ENCODE measurements at regions not wholly inside any gene's neighbourhood (a gene's known extent, or its start where the extent isn't known, plus 50 kb on each side); places are given as distances from the start of the nearest gene placed in this dataset.

DNA sequence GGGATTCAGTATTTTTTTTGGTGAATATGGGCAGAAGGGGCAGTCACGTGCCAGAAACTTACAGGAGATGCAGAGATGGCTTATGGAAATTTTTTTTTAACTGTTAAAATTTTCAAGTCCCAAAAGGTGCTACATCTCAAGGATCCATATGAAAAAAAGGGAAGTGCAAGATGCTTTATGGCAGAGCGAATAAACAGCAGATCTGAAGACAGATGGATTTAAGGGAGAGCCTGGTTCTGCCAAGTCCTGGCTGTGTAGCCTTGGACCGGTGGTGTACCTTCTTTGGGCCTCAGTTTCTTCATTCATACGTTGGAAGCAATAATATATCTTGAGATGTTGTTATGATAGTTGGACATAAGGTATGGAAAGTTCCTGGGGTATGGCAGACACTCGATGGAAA is 91.5 kb upstream of the ARRDC4 start:
- no peak overlapping the region for H3K4me3 Mint-ChIP-seq
- no peaks in the 10 kb centered on the region for H3K36me3 Mint-ChIP-seq (ENCODE audit: low read depth)
- no peaks in the 10 kb centered on the region for H3K9me3 Mint-ChIP-seq
- no peak for DNase-seq
- intact Hi-C loops (cut with micrococcal nuclease), result no loop called here
- H3K27ac Mint-ChIP-seq, result no peak overlapping the region
- CTCF ChIA-PET, result no interaction called here
- H3K4me1 Mint-ChIP-seq (ENCODE audit: low read depth), result no peaks in the 10 kb centered on the region
- H3K27me3 Mint-ChIP-seq (ENCODE audit: low read depth), result peaks cover 25% of the 10 kb centered on the region

DNA sequence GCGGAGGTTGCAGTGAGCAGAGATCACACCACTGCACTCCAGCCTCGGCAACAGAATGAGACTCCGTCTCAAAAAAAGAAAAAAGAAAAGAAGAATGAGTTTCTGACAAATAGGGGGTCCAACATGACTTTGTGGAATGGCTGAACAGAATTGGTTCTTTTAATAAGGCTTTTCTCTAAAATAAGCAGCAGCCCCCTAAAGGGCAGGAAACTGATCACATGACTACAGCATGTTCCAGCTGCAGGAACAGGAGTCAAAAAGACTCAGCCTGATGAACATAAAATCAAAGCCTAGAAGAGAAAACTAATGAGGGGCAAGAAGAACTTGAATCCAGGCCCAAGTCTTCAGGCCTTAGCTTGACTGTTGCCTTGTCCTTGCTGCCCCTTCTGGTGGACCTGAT is 89.7 kb upstream of the ARRDC4 start:
- DNase-seq, result no peak
- no peaks in the 10 kb centered on the region for H3K36me3 Mint-ChIP-seq (ENCODE audit: low read depth)
- no peak overlapping the region for H3K4me3 Mint-ChIP-seq
- intact Hi-C loops (cut with micrococcal nuclease), result no loop called here
- H3K9me3 Mint-ChIP-seq, result no peaks in the 10 kb centered on the region
- no peak overlapping the region for H3K27ac Mint-ChIP-seq
- peaks cover 18% of the 10 kb centered on the region for H3K27me3 Mint-ChIP-seq (ENCODE audit: low read depth)
- H3K4me1 Mint-ChIP-seq (ENCODE audit: low read depth), result no peaks in the 10 kb centered on the region
- CTCF ChIA-PET, result no interaction called here

DNA sequence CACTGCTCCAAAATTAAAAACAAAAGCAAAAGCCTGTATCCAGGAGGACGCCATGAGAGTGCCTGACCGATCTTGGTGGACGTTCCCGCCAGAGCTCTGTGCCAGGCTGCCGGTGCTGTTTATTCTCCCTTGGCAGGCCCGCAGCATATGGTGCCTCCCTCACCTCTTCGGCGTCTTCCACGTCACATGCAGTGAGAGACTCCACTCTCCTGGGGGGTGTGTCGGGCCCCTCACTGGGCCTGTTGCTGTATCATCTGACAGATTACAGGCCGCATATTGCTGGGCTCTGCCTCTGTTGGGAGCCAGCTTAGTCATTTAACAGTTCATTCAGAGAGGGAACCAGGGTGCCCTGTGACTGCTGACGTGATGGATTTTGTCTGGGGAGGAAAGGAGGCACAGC is 86.4 kb upstream of the ARRDC4 start:
- H3K9me3 Mint-ChIP-seq, result no peaks in the 10 kb centered on the region
- no peaks in the 10 kb centered on the region for H3K36me3 Mint-ChIP-seq (ENCODE audit: low read depth)
- no peak overlapping the region for H3K27ac Mint-ChIP-seq
- CTCF ChIA-PET, result no interaction called here
- H3K27me3 Mint-ChIP-seq (ENCODE audit: low read depth), result peaks cover 18% of the 10 kb centered on the region
- intact Hi-C loops (cut with micrococcal nuclease), result no loop called here
- no peak overlapping the region for H3K4me3 Mint-ChIP-seq
- peaks cover 3% of the 10 kb centered on the region for H3K4me1 Mint-ChIP-seq (ENCODE audit: low read depth)
- DNase-seq, result no peak

DNA sequence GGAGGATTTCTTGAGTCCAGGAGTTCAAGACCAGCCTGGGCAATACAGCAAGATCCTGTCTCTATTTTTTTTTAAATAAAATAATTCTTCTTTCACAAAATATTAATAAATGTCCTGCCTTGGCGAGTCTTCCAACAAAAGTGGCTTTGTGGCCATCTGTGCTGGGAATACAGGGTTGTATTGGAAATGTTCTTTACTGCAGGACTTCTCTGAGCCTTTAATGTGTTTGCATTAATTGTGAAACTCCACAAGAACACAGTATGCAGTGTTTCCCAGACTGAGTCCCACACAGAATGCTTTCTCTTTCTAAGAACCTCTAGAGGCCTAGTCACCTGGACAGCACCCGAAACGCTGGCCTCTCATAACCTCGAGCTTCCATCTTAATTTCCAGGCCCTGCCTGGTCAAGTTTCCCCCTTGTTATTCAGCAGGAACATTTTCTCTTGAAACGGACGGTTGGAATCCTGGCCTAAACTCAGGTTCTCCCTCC is 85.4 kb upstream of the ARRDC4 start:
- H3K4me3 Mint-ChIP-seq, result peak overlapping the region; percentile 11
- no peak for DNase-seq
- CTCF ChIA-PET, result no interaction called here
- H3K4me1 Mint-ChIP-seq (ENCODE audit: low read depth), result peaks cover 3% of the 10 kb centered on the region
- intact Hi-C loops (cut with micrococcal nuclease), result no loop called here
- H3K27ac Mint-ChIP-seq, result no peak overlapping the region
- H3K27me3 Mint-ChIP-seq (ENCODE audit: low read depth), result peaks cover 20% of the 10 kb centered on the region
- no peaks in the 10 kb centered on the region for H3K36me3 Mint-ChIP-seq (ENCODE audit: low read depth)
- H3K9me3 Mint-ChIP-seq, result no peaks in the 10 kb centered on the region

DNA sequence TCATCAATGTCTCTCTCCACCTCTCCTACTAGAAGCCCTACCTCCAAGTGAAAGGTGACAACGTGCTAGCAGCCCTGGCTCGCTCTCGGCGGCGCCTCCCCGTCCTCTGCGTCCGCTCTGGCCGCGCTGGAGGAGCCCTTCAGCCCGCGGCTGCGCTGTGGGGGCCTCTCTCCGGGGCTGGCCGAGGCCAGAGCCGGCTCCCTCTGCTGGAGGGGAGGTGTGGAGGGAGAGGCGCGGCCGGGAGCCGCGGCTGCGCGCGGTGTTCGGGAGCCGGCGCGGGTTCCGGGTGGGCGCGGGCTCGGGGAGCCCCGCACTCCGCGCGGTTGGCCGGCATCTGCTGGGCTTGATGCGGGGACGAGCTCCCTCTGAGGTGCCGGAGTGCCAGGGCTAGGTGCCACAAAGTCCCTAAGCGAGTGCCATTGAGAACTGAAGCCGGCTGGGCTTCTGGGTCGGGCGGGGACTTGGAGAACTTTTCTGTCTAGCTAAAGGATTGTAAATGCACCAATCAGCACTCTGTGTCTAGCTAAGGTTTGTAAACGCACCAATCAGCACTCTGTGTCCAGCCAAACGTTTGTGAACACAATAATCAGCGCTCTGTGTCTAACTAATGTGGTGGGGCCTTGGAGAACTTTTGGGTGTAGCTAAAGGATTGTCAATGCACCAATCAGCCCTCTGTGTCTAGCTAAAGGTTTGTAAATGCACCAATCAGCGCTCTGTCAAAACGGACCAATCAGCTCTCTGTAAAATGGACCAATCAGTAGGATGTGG is 84.8 kb upstream of the ARRDC4 start:
- H3K27ac Mint-ChIP-seq, result no peak overlapping the region
- peaks cover 21% of the 10 kb centered on the region for H3K27me3 Mint-ChIP-seq (ENCODE audit: low read depth)
- CTCF ChIA-PET, result no interaction called here
- H3K4me3 Mint-ChIP-seq, result peak overlapping the region; percentile 11
- DNase-seq, result peak; percentile 4
- H3K9me3 Mint-ChIP-seq, result no peaks in the 10 kb centered on the region
- peaks cover 3% of the 10 kb centered on the region for H3K4me1 Mint-ChIP-seq (ENCODE audit: low read depth)
- intact Hi-C loops (cut with micrococcal nuclease), result no loop called here
- no peaks in the 10 kb centered on the region for H3K36me3 Mint-ChIP-seq (ENCODE audit: low read depth)

DNA sequence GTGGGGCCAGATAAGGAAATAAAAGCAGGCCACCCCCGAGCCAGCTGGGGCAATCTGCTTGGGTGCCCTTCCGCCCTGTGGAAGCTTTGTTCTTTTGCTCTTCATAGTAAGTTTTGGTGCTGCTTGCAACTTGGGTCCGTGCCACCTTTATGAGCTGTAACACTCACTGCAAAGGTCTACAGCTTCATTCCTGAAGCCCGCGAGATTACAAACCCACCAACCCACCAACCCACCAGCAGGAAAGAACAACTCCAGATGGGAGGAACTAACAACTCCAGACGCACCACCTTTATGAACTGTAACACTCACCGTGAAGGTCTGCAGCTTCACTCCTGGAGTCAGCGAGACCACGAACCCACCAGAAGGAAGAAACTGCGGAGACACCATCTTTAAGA is 84.2 kb upstream of the ARRDC4 start:
- DNase-seq, result no peak
- no peak overlapping the region for H3K4me3 Mint-ChIP-seq
- CTCF ChIA-PET, result no interaction called here
- H3K27ac Mint-ChIP-seq, result no peak overlapping the region
- peaks cover 3% of the 10 kb centered on the region for H3K4me1 Mint-ChIP-seq (ENCODE audit: low read depth)
- no peaks in the 10 kb centered on the region for H3K9me3 Mint-ChIP-seq
- intact Hi-C loops (cut with micrococcal nuclease), result no loop called here
- peaks cover 21% of the 10 kb centered on the region for H3K27me3 Mint-ChIP-seq (ENCODE audit: low read depth)
- no peaks in the 10 kb centered on the region for H3K36me3 Mint-ChIP-seq (ENCODE audit: low read depth)

DNA sequence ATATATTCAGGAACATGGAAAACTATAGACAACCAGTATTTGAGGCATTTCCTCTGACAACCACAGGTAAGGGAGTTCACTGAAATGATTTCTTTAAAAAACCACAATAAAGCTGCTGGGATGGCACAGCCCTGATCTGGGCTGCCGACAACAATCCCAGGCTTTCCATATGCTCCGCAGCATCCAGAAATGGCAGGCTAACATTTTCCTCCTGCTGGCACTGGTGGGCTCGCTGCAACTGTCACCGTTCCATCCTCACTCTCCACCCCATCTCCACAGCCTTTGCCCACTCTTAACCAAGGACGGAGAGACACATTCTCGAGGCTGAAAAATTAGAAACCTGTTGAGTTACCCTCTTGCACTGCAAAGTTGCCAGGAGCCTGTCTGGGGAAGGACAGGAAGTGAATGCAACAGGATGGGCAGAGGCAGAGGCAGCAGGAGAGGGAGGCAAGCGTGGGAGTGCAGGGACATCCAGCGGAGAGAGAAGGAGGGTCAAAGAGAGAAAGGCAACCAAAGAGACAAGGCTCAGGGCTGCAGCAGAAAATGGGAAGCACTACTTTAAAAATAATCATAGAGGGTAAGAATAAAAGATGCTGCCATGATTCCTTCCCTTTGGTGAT is 79.0 kb upstream of the ARRDC4 start:
- H3K27me3 Mint-ChIP-seq (ENCODE audit: low read depth), result peaks cover 23% of the 10 kb centered on the region
- H3K4me3 Mint-ChIP-seq, result no peak overlapping the region
- H3K9me3 Mint-ChIP-seq, result no peaks in the 10 kb centered on the region
- CTCF ChIA-PET, result no interaction called here
- peaks cover under 1% of the 10 kb centered on the region for H3K4me1 Mint-ChIP-seq (ENCODE audit: low read depth)
- no peak for DNase-seq
- intact Hi-C loops (cut with micrococcal nuclease), result no loop called here
- no peaks in the 10 kb centered on the region for H3K36me3 Mint-ChIP-seq (ENCODE audit: low read depth)
- no peak overlapping the region for H3K27ac Mint-ChIP-seq

DNA sequence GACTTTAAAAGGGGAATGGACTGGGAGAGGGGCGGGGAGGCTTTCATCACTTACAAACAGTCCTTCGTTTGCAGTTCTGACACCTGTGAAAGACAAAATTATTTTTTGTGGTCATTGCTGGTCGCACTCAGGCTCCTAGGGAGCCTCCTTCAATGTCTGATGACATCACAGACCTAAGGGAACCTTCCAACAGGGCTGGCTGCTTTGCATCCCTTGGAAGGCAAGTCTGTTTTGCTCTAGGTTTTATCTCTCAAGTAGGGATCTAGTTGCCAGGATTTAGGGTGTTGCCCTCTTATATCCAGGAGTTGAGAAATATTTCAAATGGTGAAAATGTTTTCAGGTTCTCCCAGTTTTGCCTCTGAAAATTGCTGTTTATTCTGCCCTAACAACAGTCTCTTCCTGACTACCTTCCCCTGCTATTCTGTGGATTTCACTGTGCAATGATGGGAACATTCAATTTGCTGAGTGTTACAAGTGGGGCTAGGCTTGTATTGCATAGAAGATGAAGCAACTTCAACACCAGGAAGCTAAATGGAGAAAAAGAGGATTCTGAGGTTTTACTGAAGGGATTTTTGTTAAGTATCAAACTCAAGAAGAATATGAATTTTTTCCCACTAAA is 75.9 kb upstream of the ARRDC4 start:
- Mint-ChIP-seq H3K27ac (no peak overlapping the region), H3K36me3 (ENCODE audit: low read depth) (no peaks in the 10 kb centered on the region), H3K4me3 (no peak overlapping the region), H3K9me3 (no peaks in the 10 kb centered on the region), H3K27me3 (ENCODE audit: low read depth) (peaks cover 18% of the 10 kb centered on the region), H3K4me1 (ENCODE audit: low read depth) (no peaks in the 10 kb centered on the region)
- no peak for DNase-seq
- CTCF ChIA-PET, result no interaction called here
- intact Hi-C loops (cut with micrococcal nuclease), result no loop called here

DNA sequence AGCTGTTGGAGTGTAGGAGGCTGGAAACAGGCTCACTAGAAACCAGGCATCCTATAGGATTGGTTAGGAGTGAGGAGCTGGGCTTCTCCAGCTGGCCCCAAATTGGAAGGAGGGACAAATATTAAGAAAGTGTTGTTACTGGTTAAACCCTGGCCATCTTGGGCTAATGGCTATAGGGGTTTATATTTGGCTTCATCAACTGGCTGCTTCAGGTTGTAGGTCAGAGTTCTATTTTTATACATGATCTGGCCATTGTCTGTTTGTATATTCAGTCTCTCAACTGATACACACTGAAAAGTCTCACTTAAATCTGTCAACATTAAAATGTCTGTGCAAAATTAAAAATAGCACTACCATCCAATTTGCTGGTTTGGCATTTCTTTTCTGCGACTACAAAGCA is 70.2 kb upstream of the ARRDC4 start:
- H3K27ac Mint-ChIP-seq, result no peak overlapping the region
- peaks cover 31% of the 10 kb centered on the region for H3K27me3 Mint-ChIP-seq (ENCODE audit: low read depth)
- no peaks in the 10 kb centered on the region for H3K9me3 Mint-ChIP-seq
- CTCF ChIA-PET, result interaction anchor here (1.1 kb wide), 1 partner anchor 16 kb away, joined by 3 read pairs; no protein-coding TSS in a partner anchor
- intact Hi-C loops (cut with micrococcal nuclease), result no loop called here
- H3K4me3 Mint-ChIP-seq, result no peak overlapping the region
- DNase-seq, result no peak
- no peaks in the 10 kb centered on the region for H3K4me1 Mint-ChIP-seq (ENCODE audit: low read depth)
- no peaks in the 10 kb centered on the region for H3K36me3 Mint-ChIP-seq (ENCODE audit: low read depth)

DNA sequence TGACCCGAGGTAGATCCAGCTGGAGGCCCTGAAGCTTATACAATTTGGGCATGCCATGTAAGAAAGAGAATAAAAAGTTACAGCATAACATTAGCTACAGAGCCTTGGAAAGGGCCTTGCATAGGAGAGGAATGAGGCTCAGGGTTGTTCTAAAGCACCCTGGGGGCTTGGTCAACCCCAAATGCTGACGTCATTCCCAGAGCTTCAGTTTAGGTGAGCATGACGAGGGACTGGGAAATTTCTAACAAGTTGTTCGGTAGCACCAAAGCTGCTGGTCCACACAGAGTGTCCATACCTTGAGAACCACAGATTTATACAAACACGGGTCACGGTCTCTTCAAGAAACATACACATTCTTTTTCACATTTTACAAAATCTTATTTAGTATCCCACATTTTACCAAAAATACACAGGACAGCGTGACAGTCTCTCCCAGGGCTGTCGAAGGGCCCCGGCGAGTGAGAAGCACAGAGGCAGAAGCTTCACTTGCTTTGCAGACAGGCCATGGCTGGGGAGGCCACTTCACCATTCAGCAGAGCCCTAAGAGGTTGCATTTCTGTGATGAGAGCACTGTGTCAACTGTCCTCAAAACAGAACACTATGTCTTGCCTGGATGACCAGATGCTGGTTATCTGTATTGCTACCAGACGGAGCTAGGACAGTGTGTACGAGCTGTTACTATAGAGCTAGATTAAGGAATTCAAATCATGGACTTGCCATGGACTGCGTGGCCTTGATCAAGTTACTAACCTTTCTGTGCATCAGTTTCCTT is 68.2 kb upstream of the ARRDC4 start:
- H3K36me3 Mint-ChIP-seq (ENCODE audit: low read depth), result no peaks in the 10 kb centered on the region
- no peak overlapping the region for H3K27ac Mint-ChIP-seq
- H3K4me3 Mint-ChIP-seq, result no peak overlapping the region
- H3K4me1 Mint-ChIP-seq (ENCODE audit: low read depth), result no peaks in the 10 kb centered on the region
- CTCF ChIA-PET, result interaction anchor here (0.7 to 2.3 kb wide), 3 partner anchors 13 to 530 kb away, joined by 3 to 5 read pairs (median 3); no protein-coding TSS in a partner anchor
- peaks cover 32% of the 10 kb centered on the region for H3K27me3 Mint-ChIP-seq (ENCODE audit: low read depth)
- DNase-seq, result no peak
- intact Hi-C loops (cut with micrococcal nuclease), result no loop called here
- no peaks in the 10 kb centered on the region for H3K9me3 Mint-ChIP-seq

DNA sequence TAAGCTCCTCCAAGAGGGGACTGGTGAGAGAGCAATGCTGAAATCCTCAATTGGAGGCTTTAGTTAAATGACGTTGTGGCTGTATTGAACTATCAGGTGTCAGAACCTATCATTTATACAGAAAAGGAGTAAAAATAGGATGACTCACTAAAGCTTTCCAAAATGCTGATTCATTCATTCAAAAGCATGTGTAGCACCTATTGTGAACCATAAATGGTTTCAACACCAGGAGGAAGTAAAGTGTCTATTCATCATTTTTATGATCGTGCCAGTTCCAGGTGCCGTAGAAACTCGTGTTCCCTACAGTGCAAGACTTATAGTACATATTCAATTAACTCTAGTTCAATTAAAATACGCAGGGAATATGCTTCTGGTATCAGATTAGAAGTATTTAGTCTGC is 66.5 kb upstream of the ARRDC4 start:
- H3K36me3 Mint-ChIP-seq (ENCODE audit: low read depth), result no peaks in the 10 kb centered on the region
- no peak overlapping the region for H3K27ac Mint-ChIP-seq
- no peaks in the 10 kb centered on the region for H3K9me3 Mint-ChIP-seq
- no peak overlapping the region for H3K4me3 Mint-ChIP-seq
- DNase-seq, result no peak
- H3K4me1 Mint-ChIP-seq (ENCODE audit: low read depth), result no peaks in the 10 kb centered on the region
- CTCF ChIA-PET, result no interaction called here
- H3K27me3 Mint-ChIP-seq (ENCODE audit: low read depth), result peaks cover 27% of the 10 kb centered on the region
- intact Hi-C loops (cut with micrococcal nuclease), result no loop called here

DNA sequence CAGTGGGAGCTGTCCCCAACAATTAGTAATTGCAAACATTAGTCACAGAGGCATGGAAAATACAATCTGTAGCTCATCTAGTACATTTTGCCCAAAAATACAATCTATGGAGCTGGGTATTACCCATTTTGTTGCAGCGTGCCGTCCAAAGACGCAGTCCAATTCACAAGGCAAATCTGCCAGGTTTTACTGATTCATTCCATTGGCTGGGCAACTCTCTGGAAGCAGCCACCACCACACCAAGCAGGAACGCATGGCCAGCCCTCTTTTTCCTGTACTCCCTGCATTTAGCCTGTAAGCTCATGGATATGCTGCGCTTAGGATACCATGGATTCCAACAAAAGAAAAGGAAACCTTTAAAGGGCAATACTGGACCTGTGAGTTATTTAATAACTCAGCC is 60.5 kb upstream of the ARRDC4 start:
- Mint-ChIP-seq H3K4me1 (ENCODE audit: low read depth) (no peaks in the 10 kb centered on the region), H3K27me3 (ENCODE audit: low read depth) (peaks cover 36% of the 10 kb centered on the region), H3K27ac (no peak overlapping the region), H3K4me3 (no peak overlapping the region), H3K36me3 (ENCODE audit: low read depth) (no peaks in the 10 kb centered on the region), H3K9me3 (no peaks in the 10 kb centered on the region)
- DNase-seq, result no peak
- intact Hi-C loops (cut with micrococcal nuclease), result no loop called here
- CTCF ChIA-PET, result interaction anchor here (0.6 to 2.7 kb wide), 7 partner anchors 8 to 522 kb away, joined by 3 to 19 read pairs (median 4); no protein-coding TSS in a partner anchor

Data from activated naive CD4-positive, alpha-beta T cell treated with anti-CD3 and anti-CD28 coated beads for 36 hours (primary cell).